ENCODE measurements at regions not wholly inside any gene's neighbourhood (a gene's known extent, or its start where the extent isn't known, plus 50 kb on each side); places are given as distances from the start of the nearest gene placed in this dataset.

DNA sequence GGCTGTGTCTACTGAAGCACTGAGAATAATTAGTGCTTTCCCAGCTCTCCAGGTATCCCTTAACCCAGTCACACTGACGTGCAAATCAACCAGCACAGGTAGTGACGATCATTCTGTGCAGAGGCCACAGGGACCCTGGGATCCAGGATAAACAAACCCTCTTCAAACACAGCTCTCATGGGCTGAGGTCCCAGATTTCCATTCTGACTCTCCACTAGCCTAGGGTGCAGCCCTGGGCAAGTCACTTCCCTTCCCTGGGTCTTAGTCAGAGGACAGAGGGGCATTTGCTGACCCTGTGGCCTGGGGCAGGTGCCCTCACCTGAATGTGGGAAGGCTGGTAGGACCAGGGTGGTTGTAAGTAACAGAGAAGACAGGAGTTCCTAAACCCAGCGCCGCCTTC lies 724.7 kb downstream of the MATN1 start:
- TF ChIP-seq POLR2AphosphoS5 (IDR thresholded peaks at IDR 0.05; ENCODE audit: low read depth, low read length) = no peak
- TF ChIP-seq POLR2A (IDR thresholded peaks at IDR 0.05; ENCODE audit: low read depth, low read length) = no peak
- TF ChIP-seq TAF1 (IDR thresholded peaks at IDR 0.05; ENCODE audit: borderline replicate concordance, low read depth, low read length) = no peak
